NCI-H1417 treated with DMSO at 0.1 percent for 48 hours (cell line): ENCODE measurements at regions not wholly inside any gene's neighbourhood (a gene's known extent, or its start where the extent isn't known, plus 50 kb on each side); places are given as distances from the start of the nearest gene placed in this dataset.

Experiments
- DNase-seq: peaks from one replicate; lab custom pipeline; 2025; lab: John Stamatoyannopoulos, UW

DNA sequence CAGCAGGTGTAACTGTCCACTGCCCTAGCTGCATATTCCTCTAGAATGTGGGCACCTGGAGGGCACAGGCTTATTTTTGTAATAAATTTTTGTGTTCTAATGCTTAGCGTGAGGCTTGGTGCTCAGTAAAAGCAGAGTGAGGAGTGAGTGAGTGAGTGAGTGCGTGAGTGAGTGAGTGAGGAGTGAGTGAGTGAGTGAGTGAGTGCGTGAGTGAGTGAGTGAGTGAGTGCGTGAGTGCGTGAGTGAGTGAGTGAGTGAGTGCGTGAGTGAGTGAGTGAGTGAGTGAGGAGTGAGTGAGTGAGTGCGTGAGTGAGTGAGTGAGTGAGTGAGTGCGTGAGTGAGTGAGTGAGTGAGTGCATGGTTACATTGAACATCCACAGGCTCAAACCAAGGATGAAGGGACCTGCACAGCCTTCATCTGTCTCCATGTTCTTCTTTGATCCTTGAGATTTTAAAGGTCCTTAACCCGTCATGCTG is 371.5 kb downstream of the MED10 start:
- DNase-seq, result no peak

DNA sequence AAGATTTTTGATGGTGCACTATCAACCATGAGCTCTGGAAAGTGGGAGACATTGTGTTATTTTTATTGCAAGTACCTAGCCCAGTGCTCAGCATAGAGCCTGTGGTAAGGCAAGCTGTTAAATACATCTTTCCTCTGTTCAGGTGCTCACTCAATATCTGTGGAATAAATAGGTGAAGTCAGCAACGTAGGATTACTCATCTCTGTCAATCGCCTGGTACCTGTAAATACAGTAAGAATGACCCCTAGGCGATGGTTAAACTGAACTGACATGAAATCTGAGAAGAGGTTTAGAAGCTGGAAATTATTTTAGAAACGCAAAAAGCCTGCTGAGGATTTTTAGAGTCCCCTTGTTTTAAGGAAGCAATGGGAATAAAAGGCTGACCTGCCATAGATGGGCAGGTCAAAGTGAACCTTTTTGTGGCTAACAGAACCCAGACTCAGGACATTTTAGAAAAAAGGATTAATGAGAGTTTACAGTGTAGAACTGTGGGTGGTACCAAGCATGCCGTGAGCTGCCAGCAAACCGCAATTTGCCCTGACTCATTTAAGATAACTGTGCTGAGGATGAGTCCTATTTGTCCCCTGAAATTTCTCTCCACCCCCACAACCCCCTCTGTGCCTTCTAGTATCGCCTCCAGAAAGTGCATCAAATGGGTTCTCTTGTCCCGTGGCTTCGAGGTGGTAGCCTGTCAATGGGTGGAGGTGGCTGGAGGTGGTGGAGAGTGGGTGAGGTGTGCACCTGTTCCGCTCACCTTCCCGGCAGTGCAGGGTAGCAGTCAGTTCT is 375.1 kb downstream of the MED10 start:
- no peak for DNase-seq

DNA sequence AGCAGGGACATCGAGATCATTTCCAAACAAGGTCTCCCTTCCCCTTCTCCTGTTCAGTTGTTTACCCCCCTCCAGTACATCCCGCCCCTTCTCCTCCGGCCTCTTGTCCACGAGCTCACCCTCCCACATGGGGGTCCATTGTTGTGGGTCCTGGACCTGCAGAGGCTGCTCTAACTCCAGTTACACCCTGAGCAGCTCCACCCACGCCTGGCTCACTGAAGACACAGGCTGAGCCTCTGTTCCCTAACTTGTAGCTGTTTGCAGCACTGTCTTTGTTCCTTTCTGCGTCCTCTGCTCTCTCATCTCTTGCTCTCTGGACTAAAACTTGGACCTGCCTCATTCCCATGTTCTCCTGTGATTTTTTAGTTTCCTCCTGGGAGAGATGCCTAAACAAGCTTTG is 377.5 kb downstream of the MED10 start:
- DNase-seq, result no peak

DNA sequence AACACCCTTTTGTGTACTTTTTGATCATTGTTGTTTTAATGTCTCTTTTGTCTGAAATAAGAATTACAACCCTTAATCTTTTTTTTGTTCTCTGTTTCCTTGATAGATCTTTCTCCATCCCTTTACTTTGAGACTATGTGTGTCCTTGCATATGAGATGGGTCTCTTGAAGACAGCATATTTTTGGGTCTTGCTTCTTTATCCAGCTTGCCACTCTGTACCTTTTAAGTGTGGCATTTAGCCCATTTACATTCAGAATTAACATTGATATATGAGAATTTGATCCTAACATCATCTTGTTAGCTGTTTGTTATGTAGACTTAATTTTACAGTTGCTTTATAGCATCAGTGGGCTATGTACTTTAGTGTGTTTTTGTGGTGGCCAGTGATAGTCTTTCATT is 382.5 kb downstream of the MED10 start:
- DNase-seq, result no peak

DNA sequence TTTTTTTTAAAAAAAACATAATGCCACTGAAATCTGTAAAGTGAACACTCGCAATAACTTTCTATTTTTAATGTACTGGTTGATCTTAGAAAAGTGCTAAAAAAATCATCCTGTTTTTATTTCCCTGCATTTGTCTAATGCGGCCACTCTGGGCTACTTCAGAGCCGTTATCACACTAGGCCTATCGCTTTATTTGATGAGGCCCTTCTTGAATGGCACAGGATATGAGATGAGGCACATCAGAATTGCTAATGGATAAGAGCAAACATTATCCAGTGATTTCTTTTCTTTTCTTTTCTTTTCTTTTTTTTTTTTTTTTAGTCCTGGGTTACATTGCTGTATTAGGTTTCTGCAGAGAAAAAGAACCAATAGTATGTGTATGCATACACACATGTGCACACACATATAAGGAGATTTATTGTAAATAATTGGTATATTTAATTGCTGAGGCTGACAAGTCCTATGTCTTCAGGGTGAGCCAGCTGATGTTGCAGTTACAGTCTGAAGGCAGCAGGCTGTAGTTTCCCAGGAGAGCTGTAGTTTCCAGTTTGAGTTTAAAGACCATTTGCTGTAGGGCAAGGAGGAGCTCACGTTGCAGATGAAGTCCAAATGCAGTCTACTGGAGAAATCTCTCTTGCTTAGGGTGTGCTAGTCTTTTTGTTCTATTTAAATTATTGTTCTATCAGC is 391.7 kb downstream of the MED10 start:
- no peak for DNase-seq

DNA sequence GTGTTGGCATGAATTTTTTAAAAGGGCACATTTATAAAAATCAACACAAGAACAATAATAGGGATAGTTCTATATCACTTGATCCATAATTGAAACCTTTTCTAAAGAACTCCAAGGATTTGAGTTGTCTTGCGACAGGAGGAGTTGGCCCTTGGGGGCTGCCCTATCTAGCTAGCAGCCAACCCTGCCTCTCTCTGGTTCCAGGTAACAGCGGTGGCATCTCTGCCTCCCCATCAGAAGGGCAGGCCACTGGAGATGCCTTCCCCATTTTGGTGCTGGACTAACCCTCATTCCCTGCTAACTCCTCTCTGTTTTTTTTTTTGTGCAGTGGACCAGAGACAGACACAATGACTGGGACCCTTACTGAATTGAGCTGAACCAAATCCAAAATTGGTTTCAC is 393.0 kb downstream of the MED10 start:
- DNase-seq, result no peak

DNA sequence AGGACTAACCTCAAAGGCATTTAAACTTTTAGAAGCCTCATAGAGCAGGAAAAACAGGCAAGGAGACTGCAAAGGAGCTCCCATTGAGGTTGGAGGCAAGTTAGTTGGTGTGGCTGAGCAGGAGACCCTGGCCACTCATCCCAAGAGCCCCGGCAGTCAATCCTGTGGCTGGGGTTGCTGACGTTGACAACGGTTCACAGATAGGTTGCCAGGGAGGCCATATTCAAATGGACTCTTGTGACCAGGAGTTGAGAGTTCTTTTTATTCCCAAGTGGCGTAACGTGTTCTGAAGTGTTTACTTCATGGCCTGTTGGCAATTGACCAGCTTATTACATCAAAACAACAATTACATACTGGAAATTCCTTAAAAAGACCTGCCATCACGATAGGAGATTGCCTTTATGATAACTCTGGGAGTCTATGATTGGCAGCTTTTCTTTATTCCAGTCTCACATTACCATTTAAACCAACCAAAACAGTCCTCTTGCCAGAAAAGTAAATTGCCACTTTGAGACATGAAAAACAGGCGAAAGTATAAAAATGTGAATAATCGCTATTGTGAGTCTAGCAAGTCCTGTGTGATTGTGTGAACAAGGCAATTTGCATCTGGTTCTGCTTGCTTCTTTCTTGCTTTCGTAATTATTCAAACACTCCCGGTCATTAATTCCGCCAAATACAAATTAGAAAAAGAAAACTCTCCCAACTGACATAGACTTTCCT is 394.9 kb downstream of the MED10 start:
- DNase-seq, result no peak

DNA sequence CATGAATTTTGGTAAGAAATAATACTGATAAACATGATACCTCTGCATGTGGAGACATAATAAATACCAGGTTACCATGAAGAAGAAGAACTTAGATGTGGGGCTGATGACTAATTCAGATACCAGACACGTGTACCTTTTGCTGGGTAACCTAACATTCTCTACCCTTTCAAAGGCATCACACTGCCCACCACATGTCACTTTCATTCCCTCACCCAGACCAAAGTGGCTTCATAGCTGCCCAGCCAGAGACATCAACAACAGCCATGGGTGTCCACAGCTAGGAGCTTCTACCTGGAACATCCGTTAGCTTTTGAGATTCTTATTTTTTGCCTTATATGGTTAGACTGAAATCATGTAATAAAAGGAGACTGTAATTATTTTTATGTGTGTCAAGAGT is 396.8 kb downstream of the MED10 start:
- no peak for DNase-seq

DNA sequence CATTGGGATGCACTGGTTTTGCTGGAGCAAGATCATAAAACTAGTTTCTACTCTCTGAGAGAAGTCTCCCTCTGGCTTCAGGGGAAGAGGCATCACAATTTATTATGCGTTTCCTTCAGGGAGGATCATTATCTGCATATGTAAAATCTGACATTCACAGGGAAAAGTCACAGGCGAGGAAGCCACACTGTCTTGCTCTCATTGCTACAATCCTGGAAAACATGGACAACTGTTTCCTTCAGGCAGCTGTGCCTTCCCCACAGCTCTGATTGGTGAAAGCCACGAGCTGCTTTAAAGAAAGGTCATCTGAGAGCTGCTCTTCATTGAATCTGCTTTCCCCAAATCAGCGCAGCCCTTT is 397.8 kb downstream of the MED10 start:
- no peak for DNase-seq

DNA sequence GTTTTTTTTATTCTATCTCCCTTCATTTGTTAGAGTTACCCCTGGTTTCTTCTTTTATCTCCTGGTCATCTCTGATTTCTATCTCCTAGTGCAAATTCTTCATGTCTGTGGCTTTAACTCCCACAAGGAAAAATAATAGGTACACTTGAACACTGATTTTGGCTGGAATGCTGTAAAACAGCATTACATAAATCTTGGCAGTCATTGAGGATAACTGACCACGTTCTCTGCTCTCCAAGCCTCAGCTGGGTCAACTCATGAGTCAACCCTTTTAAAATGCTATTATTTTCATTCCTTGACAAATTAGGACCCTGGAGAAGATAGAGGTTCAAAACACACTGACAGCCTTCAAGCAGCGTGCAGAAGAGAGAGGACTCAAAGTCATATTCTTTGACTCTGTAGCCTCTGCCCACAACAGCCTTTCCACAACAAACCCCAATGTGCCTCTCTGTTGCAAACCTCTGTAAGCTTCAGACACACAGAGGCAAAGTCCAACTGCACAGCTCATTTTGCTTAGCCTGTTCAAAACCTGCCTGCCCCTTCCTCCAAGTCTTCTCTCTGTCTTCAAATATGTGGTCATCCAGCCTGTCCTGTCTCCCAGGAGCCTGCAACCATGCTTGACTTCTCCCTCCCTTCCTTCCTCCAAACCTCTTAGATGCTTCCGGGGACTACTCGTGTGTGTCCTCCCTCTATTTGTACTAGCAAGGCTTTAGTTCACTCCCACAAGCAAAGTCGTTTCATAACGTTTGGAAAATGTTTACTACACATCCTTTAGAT is 398.4 kb downstream of the MED10 start:
- no peak for DNase-seq

DNA sequence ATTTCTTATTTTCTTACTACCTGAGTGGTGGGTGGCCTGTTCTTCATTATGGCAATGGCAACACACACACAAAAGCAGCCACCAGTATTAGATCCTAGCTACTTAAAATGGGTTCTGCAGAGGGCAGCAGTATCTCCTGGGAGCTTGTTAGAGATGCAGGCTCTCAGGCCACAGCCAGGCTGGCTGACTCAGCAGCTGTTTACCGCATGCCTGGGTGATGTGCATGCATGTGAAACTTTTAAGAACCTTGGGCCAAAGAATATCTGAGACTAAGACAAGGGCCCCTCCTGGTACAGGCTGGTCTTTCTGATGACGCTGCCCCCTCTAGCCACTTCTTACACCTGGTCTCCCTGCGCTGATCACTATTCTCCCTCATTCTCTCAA is 399.0 kb downstream of the MED10 start:
- no peak for DNase-seq

DNA sequence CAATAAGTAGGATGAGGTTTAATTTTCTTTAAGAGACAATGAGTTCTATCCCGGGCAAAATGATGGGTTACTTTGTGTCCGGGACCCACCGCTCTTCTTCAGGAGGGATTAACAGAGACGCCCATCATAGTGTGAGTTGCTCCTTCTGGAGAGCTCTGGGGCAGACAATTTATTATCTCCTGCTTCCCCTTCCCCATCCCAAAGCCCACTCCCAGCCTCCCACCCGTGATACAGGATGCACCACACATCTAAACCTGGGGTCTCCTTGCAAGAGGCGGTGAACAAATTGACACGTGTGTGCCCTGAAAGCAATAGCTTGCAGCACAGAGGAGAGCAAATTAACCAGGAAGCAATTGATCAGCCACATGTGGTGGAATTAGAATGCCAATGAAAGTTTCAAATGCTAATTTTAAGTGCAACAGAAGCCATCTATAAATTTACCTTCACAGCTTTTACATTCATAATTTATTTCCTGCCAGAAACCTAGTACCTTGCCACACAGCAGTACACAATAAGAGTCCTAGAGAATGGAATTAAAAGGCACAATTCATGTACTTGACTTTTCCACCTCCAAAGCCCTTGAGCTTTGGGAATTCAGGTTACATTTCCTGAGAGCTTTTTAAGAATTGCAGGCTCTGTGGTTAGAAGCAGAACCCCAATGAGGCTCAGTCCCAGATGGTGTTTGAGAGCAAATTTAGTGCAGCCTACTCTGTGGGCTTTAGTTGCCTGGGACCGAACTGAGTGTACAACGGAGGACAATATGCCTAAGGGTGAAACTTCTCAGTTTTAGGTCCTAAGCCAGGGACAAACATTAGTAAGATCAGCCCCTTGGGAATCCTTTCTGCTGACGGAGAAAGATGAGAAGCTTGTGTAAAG is 399.6 kb downstream of the MED10 start:
- DNase-seq, result no peak

DNA sequence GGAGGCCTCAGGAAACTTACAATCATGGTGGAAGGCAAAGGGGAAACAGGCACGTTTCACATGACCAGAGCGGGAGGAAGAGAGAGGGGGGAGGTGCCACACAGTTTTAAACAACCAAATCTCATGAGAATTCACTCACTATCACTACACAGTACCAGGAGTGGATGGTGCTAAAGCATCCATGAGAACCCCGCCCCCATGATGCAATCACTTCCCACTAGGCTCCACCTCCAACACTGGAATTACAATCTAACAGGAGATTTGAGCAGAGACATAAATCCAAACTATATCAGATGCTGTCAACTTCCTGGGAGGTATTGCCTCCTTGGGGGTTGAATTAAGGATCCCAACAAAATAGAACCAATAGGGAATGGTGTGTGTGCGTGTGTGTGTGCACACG is 407.1 kb downstream of the MED10 start:
- DNase-seq, result no peak

DNA sequence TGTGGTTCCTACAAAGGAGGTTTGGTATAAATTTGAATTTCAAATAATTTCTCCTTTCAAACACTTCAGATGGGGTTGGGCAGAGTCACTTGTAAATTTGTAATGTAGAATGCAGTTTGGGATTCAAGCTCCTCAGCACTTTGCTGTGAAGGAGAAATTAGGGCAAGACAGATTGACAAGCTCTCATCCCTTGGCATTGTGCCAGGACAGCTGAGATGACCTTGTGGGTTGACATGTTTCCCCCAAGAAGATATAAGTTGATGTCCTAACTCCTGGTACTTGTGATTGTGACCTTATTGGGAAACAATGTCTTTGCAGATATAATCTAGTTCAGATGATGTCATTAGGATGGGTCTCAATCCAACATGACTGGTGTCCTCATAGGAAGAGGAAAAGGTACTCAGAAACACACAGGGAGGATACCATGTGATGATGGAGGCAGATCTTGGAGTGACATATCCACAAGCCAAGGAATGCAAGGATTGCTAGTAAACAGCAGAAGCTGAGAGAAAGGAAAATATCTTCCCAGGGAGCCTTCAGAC is 408.3 kb downstream of the MED10 start:
- DNase-seq, result no peak

DNA sequence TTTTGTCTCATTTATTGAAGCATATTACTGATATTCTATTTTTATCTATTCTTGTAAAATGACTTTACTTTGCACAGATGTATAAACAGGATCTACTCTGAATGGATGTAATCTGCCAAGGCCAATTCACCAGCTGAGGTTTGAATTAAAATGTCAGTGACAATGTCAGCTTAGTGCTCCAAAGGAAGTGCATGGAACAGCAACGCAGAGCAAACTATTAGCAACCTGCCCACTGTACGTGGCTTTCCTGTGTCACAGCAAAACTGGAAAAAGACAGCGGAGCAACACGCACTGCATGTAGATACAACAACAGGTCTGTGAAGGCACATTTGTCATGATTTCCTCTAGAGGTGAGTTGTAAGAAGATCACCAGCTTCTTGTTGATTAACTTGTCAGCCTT is 409.4 kb downstream of the MED10 start:
- DNase-seq, result no peak

DNA sequence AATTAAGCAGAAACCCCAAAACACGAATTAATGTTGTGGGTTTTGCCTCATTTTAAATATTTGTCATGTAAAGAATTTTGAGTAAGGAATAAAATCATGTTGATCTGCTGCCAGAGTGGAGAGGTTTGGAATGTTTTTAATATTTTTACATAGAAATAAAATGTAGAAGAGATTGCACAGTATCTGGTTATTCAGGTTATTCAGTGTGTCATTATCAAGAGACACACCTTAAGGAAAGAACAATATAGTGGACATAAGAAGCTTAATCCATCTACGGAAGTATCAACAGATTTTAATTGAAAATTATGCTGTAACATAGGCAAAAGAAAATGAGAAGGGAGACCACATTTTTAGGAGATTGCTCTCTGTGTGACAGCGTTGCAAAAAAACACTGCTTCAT is 410.4 kb downstream of the MED10 start:
- DNase-seq, result no peak

DNA sequence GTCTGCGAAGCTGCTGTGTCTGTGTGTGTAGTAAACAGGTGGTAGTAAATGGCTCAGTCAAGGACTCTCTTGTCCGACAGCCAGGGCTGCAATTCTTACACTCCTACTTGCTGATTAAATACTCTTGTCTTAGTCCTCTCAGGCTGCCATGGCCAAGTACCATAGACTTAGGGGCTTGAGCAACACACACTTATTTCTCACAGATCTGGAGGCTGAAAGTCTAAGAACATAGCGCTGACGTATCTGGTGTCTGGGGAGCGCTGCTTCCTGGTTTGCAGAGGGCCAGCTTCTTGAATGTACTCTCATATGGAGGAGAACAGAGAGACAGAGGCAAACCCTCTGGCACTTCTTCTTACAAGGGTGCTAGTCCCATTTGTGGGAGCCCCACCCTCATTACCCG is 411.0 kb downstream of the MED10 start:
- DNase-seq, result no peak

DNA sequence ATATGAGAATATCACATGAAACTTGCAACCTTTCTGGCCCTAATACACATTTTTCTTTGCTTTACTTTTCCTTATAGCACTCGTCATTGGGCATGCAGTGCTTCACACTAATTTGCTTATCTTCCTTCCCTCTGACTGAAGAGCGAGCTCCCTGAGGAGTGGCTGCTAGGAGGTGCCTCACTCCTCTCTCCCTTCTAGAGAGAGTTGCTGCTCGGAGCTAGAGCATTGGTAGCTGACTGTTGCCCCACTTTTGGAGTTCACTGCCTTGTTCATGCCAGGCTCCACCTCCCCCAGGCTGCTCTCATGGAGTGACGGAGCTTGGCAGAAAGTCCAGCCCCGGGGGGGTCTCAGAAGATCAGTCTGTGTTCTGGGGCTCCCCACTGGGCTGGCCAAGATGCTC is 413.2 kb downstream of the MED10 start:
- DNase-seq, result no peak

DNA sequence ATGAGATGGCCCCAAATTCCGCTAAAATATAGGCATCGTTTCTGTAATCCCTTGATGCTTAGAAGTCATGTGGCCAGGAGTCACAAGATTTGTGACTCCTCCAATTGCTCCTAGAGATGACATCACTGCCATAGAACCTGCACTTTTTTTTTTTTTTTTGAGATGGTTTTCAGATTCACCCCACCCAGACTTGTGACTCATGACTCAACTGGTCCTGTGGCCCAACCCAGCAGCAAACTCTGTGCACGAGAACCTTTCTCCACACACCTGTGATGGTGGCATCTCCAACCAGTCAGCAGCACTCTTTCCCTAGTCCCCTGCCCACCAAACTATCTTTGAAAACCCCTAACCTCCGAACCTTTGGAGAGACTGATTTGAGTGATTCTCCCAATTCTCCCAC is 414.0 kb downstream of the MED10 start:
- no peak for DNase-seq

DNA sequence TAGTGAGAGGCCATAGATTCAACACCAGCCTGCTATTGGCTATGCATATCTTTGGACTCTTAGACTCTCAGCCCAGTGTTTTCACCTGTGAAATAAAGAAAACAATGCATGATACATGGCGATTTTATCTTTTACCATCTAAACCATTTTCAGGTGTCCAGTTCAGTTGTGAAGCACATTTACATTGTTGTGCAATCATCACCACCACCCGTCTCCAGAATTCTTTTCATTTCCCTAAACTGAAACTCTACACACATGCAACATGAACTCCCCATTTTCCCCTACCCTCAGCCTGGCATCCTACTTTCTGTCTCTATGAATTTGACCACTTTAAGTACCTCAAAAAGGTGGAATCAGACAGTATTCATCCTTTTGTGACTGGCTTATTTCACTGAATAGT is 420.6 kb downstream of the MED10 start:
- DNase-seq, result no peak

DNA sequence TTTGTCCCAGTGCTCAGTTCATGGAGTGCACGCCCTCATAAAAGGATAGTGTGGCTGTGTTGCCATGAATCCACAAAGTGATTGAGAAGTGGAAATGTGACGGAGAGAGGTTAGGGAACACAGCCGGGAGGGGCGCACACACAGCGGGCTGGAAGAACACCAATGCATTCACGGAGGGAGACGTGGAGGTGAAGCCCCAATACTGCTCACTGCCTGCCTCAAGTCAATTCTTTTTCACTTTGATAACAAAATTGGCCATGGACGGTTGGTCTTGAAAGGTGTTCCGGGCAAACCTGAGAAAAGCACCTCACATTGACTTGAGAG is 424.1 kb downstream of the MED10 start:
- DNase-seq, result no peak
